ENCODE measurements at regions not wholly inside any gene's neighbourhood (a gene's known extent, or its start where the extent isn't known, plus 50 kb on each side); places are given as distances from the start of the nearest gene placed in this dataset.

- Histone ChIP-seq H3K27me3 (ENCODE audit: control insufficient read depth, insufficient read depth, low read length) (no peaks in the 10 kb centered on the region), H3K4me3 (ENCODE audit: low read depth, low read length) (no peak overlapping the region), H3K36me3 (ENCODE audit: control insufficient read depth, insufficient read depth, low read length) (no peaks in the 10 kb centered on the region)
- FAIRE-seq (no peak), DNase-seq (ENCODE audit: low read depth) (peak; percentile 45)
- TF ChIP-seq, protein P1, sequence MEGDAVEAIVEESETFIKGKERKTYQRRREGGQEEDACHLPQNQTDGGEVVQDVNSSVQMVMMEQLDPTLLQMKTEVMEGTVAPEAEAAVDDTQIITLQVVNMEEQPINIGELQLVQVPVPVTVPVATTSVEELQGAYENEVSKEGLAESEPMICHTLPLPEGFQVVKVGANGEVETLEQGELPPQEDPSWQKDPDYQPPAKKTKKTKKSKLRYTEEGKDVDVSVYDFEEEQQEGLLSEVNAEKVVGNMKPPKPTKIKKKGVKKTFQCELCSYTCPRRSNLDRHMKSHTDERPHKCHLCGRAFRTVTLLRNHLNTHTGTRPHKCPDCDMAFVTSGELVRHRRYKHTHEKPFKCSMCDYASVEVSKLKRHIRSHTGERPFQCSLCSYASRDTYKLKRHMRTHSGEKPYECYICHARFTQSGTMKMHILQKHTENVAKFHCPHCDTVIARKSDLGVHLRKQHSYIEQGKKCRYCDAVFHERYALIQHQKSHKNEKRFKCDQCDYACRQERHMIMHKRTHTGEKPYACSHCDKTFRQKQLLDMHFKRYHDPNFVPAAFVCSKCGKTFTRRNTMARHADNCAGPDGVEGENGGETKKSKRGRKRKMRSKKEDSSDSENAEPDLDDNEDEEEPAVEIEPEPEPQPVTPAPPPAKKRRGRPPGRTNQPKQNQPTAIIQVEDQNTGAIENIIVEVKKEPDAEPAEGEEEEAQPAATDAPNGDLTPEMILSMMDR (IDR thresholded peaks at IDR 0.05; ENCODE audit: insufficient read depth, low read length, severe bottlenecking) = no peak
These were observed 85.5 kb upstream of the ZNF469 start for GRCh38 chr16:88297178-88297720.

GRCh38 chr16:88298181-88298832 lies 84.5 kb upstream of the ZNF469 start:
- Histone ChIP-seq H3K4me3 (ENCODE audit: low read depth, low read length) (no peak overlapping the region), H3K36me3 (ENCODE audit: control insufficient read depth, insufficient read depth, low read length) (no peaks in the 10 kb centered on the region), H3K27me3 (ENCODE audit: control insufficient read depth, insufficient read depth, low read length) (no peaks in the 10 kb centered on the region)
- no peak for FAIRE-seq
- TF ChIP-seq, protein P1 (IDR thresholded peaks at IDR 0.05; ENCODE audit: insufficient read depth, low read length, severe bottlenecking) = no peak
- peak; percentile 83 for DNase-seq (ENCODE audit: low read depth)

- DNase-seq (ENCODE audit: low read depth) = peak; percentile 77
- FAIRE-seq = no peak
These were observed 83.7 kb upstream of the ZNF469 start for GRCh38 chr16:88298833-88299745.

GRCh38 chr16:88299751-88300462 lies 82.9 kb upstream of the ZNF469 start:
- FAIRE-seq (no peak), DNase-seq (ENCODE audit: low read depth) (no peak)
- H3K36me3 ChIP-seq (ENCODE audit: control insufficient read depth, insufficient read depth, low read length) = no peaks in the 10 kb centered on the region
- TF ChIP-seq, protein P1 (IDR thresholded peaks at IDR 0.05; ENCODE audit: insufficient read depth, low read length, severe bottlenecking) = no peak
- H3K4me3 ChIP-seq (ENCODE audit: low read depth, low read length) = no peak overlapping the region
- no peaks in the 10 kb centered on the region for H3K27me3 ChIP-seq (ENCODE audit: control insufficient read depth, insufficient read depth, low read length)

More at GRCh38 chr16:88298833-88299745, 83.7 kb upstream of the ZNF469 start:
- H3K4me3 ChIP-seq (ENCODE audit: low read depth, low read length) = no peak overlapping the region
- TF ChIP-seq, protein P1 (IDR thresholded peaks at IDR 0.05; ENCODE audit: insufficient read depth, low read length, severe bottlenecking) = no peak
- H3K36me3 ChIP-seq (ENCODE audit: control insufficient read depth, insufficient read depth, low read length) = no peaks in the 10 kb centered on the region
- no peaks in the 10 kb centered on the region for H3K27me3 ChIP-seq (ENCODE audit: control insufficient read depth, insufficient read depth, low read length)

DNA sequence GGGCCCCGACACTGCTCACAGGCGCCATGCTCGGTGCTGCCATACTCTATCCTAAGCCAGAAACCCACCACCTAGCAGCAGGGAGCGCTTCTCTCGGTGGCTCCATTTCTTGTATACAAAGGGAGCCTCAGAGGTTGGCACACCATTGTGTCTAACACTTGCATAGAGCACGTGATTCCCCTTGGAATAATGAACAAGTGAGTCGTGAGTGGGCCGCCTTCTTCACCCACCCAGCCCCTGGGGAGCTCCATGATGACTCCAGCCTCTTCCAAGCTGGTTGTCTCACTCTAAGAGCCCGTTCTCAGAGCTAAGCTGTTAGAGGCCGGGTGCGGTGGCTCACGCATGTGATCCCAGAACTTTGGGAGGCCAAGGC lies 82.3 kb upstream of the ZNF469 start:
- FAIRE-seq (no peak), DNase-seq (ENCODE audit: low read depth) (no peak)
- H3K36me3 ChIP-seq (ENCODE audit: control insufficient read depth, insufficient read depth, low read length) = no peaks in the 10 kb centered on the region
- no peaks in the 10 kb centered on the region for H3K27me3 ChIP-seq (ENCODE audit: control insufficient read depth, insufficient read depth, low read length)
- TF ChIP-seq, protein P1 (IDR thresholded peaks at IDR 0.05; ENCODE audit: insufficient read depth, low read length, severe bottlenecking) = no peak
- no peak overlapping the region for H3K4me3 ChIP-seq (ENCODE audit: low read depth, low read length)

All from bronchial epithelial cell (primary cell).